IMR-90 (cell line): ENCODE measurements at regions not wholly inside any gene's neighbourhood (a gene's known extent, or its start where the extent isn't known, plus 50 kb on each side); places are given as distances from the start of the nearest gene placed in this dataset.

ENCODE experiments used
- BHLHE40 ChIP-seq: fragments of 150-350 bp; IDR thresholded peaks from 2 replicates; pipeline ENCODE4 v1.6.1; 2016; ENCODE audit warnings: mild to moderate bottlenecking, low read depth, low read length
- CHD1 ChIP-seq: IDR thresholded peaks from 2 replicates; pipeline ENCODE4 v1.6.1; 2012; ENCODE audit warnings: low read depth, low read length, improper control_type of control experiment
- MAFK ChIP-seq: IDR thresholded peaks from 2 replicates; pipeline ENCODE4 v1.6.1; 2012; ENCODE audit warnings: low read depth, low read length, improper control_type of control experiment
- POLR2A ChIP-seq: IDR thresholded peaks from 2 replicates; pipeline ENCODE4 v1.6.1; 2012; ENCODE audit warnings: mild to moderate bottlenecking, low read depth, low read length
- RAD21 ChIP-seq: IDR thresholded peaks from 2 replicates; pipeline ENCODE4 v1.6.1; 2012; ENCODE audit warnings: low read length, improper control_type of control experiment
- RCOR1 ChIP-seq: IDR thresholded peaks from 2 replicates; pipeline ENCODE4 v1.6.1; 2012; ENCODE audit warnings: mild to moderate bottlenecking, low read length, improper control_type of control experiment; ENCODE audit not compliant: insufficient replicate concordance
- TF ChIP-seq, protein P1 (sequence below): conservative IDR thresholded peaks from 2 replicates; pipeline ENCODE4 v1.5.1; 2012; ENCODE audit warnings: mild to moderate bottlenecking, low read depth, low read length, improper control_type of control experiment
- TF ChIP-seq, protein P2 (sequence below): fragments of 150-350 bp; IDR thresholded peaks from 2 replicates; pipeline ENCODE4 v1.6.1; 2017; ENCODE audit warnings: mild to moderate bottlenecking, antibody characterized with exemption, low read length, low read depth

DNA sequence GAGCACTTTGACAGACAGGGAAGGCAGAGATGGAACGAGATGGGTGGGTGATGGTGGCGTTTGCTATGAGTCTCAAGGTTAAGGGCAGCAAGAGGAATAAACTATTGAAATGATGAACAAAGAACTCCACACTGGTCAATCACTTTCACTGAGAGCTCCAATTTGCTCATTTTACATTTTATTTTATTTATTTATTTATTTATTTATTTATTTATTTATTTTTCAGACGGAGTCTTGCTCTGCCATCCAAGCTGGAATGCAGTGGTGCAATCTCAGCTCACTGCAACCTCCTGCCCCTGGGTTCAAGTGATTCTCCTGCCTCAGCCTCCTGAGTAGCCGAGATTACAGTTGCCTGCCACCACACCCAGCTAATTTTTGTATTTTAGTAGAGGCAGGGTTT, 669.1 kb downstream of the HS3ST4 start:
- TF ChIP-seq, protein P1, sequence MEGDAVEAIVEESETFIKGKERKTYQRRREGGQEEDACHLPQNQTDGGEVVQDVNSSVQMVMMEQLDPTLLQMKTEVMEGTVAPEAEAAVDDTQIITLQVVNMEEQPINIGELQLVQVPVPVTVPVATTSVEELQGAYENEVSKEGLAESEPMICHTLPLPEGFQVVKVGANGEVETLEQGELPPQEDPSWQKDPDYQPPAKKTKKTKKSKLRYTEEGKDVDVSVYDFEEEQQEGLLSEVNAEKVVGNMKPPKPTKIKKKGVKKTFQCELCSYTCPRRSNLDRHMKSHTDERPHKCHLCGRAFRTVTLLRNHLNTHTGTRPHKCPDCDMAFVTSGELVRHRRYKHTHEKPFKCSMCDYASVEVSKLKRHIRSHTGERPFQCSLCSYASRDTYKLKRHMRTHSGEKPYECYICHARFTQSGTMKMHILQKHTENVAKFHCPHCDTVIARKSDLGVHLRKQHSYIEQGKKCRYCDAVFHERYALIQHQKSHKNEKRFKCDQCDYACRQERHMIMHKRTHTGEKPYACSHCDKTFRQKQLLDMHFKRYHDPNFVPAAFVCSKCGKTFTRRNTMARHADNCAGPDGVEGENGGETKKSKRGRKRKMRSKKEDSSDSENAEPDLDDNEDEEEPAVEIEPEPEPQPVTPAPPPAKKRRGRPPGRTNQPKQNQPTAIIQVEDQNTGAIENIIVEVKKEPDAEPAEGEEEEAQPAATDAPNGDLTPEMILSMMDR: no peak
- TF ChIP-seq POLR2A (no peak), MAFK (no peak), CHD1 (no peak), BHLHE40 (no peak), RCOR1 (no peak), RAD21 (no peak)
- TF ChIP-seq, protein P2, sequence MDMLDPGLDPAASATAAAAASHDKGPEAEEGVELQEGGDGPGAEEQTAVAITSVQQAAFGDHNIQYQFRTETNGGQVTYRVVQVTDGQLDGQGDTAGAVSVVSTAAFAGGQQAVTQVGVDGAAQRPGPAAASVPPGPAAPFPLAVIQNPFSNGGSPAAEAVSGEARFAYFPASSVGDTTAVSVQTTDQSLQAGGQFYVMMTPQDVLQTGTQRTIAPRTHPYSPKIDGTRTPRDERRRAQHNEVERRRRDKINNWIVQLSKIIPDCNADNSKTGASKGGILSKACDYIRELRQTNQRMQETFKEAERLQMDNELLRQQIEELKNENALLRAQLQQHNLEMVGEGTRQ: no peak
